ENCODE measurements at regions not wholly inside any gene's neighbourhood (a gene's known extent, or its start where the extent isn't known, plus 50 kb on each side); places are given as distances from the start of the nearest gene placed in this dataset.

- no peak overlapping the region for H2BK120ac ChIP-seq (ENCODE audit: low read depth, low read length)
- no peak overlapping the region for H3K56ac ChIP-seq (ENCODE audit: low read length)
- H4K5ac ChIP-seq (ENCODE audit: low read length): no peak overlapping the region
- WGBS (ENCODE audit: extremely low coverage, insufficient coverage, low lambda C conversion rate): no CpG with 5 or more reads among the region's 4 CpGs
- no peaks in the 10 kb centered on the region for H3K27me3 ChIP-seq (ENCODE audit: insufficient read depth, low read length, poor library complexity)
- H3K36me3 ChIP-seq (ENCODE audit: control insufficient read depth, insufficient read depth, low read length): no peaks in the 10 kb centered on the region
- DNase-seq: no peak
- H2BK5ac ChIP-seq (ENCODE audit: low read length): no peak overlapping the region
- no peak overlapping the region for H3K23ac ChIP-seq (ENCODE audit: low read length)
- no peak overlapping the region for H3K4me3 ChIP-seq (ENCODE audit: low read length)
- H3K4me1 ChIP-seq (ENCODE audit: control insufficient read depth, low read depth, low read length): no peaks in the 10 kb centered on the region
- H3K9ac ChIP-seq (ENCODE audit: low read length): no peak overlapping the region
- no peaks in the 10 kb centered on the region for H3K79me2 ChIP-seq (ENCODE audit: control insufficient read depth, insufficient read depth, low read length)
- no peaks in the 10 kb centered on the region for H3K79me1 ChIP-seq (ENCODE audit: low read length)
- H3K4ac ChIP-seq (ENCODE audit: low read depth, low read length): no peak overlapping the region
- no peak overlapping the region for H3K4me2 ChIP-seq (ENCODE audit: low read length)
- H3K27ac ChIP-seq (ENCODE audit: low read depth, low read length): no peak overlapping the region
- H3K18ac ChIP-seq (ENCODE audit: low read length): no peak overlapping the region
- H4K8ac ChIP-seq (ENCODE audit: low read depth, low read length): no peak overlapping the region
- H2AK5ac ChIP-seq (ENCODE audit: low read length): no peak overlapping the region
- no peak overlapping the region for H2BK15ac ChIP-seq (replicated peaks; ENCODE audit: low read depth)
Observed at GRCh38 chr13:37390735-37391134, 207.8 kb downstream of the POSTN start.

- H3K79me2 ChIP-seq (ENCODE audit: control insufficient read depth, insufficient read depth, low read length): no peaks in the 10 kb centered on the region
- no peaks in the 10 kb centered on the region for H3K36me3 ChIP-seq (ENCODE audit: control insufficient read depth, insufficient read depth, low read length)
- H4K5ac ChIP-seq (ENCODE audit: low read length): no peak overlapping the region
- H3K79me1 ChIP-seq (ENCODE audit: low read length): no peaks in the 10 kb centered on the region
- no peak overlapping the region for H3K4me3 ChIP-seq (ENCODE audit: low read length)
- WGBS (ENCODE audit: extremely low coverage, insufficient coverage, low lambda C conversion rate): no CpG with 5 or more reads among the region's 2 CpGs
- H3K56ac ChIP-seq (ENCODE audit: low read length): peak overlapping the region; percentile 63
- no peaks in the 10 kb centered on the region for H3K4me1 ChIP-seq (ENCODE audit: control insufficient read depth, low read depth, low read length)
- H3K27me3 ChIP-seq (ENCODE audit: insufficient read depth, low read length, poor library complexity): no peaks in the 10 kb centered on the region
- H3K4ac ChIP-seq (ENCODE audit: low read depth, low read length): peak overlapping the region; percentile 76
- no peak overlapping the region for H4K8ac ChIP-seq (ENCODE audit: low read depth, low read length)
- H3K9ac ChIP-seq (ENCODE audit: low read length): no peak overlapping the region
- H2BK15ac ChIP-seq (replicated peaks; ENCODE audit: low read depth): no peak overlapping the region
- no peak overlapping the region for H3K27ac ChIP-seq (ENCODE audit: low read depth, low read length)
- DNase-seq: no peak
- no peak overlapping the region for H2BK120ac ChIP-seq (ENCODE audit: low read depth, low read length)
- H2AK5ac ChIP-seq (ENCODE audit: low read length): no peak overlapping the region
- peak overlapping the region; percentile 30 for H2BK5ac ChIP-seq (ENCODE audit: low read length)
- no peak overlapping the region for H3K4me2 ChIP-seq (ENCODE audit: low read length)
- no peak overlapping the region for H3K18ac ChIP-seq (ENCODE audit: low read length)
- no peak overlapping the region for H3K23ac ChIP-seq (ENCODE audit: low read length)
Observed at GRCh38 chr13:37385956-37386670, 212.5 kb downstream of the POSTN start.

GRCh38 chr13:37385248-37385647 lies 213.3 kb downstream of the POSTN start:
- H3K4me3 ChIP-seq (ENCODE audit: low read length): no peak overlapping the region
- no CpG with 5 or more reads among the region's 4 CpGs for WGBS (ENCODE audit: extremely low coverage, insufficient coverage, low lambda C conversion rate)

GRCh38 chr13:37383856-37384370 lies 214.7 kb downstream of the POSTN start:
- Histone ChIP-seq H2BK15ac (replicated peaks; ENCODE audit: low read depth) (no peak overlapping the region), H3K23ac (ENCODE audit: low read length) (no peak overlapping the region), H2BK5ac (ENCODE audit: low read length) (no peak overlapping the region), H3K27ac (ENCODE audit: low read depth, low read length) (no peak overlapping the region), H3K27me3 (ENCODE audit: insufficient read depth, low read length, poor library complexity) (no peaks in the 10 kb centered on the region), H3K4ac (ENCODE audit: low read depth, low read length) (no peak overlapping the region), H3K79me2 (ENCODE audit: control insufficient read depth, insufficient read depth, low read length) (no peaks in the 10 kb centered on the region), H4K8ac (ENCODE audit: low read depth, low read length) (no peak overlapping the region), H4K5ac (ENCODE audit: low read length) (no peak overlapping the region), H3K9ac (ENCODE audit: low read length) (no peak overlapping the region), H3K36me3 (ENCODE audit: control insufficient read depth, insufficient read depth, low read length) (no peaks in the 10 kb centered on the region), H2BK120ac (ENCODE audit: low read depth, low read length) (no peak overlapping the region), H2AK5ac (ENCODE audit: low read length) (no peak overlapping the region), H3K4me3 (ENCODE audit: low read length) (no peak overlapping the region), H3K79me1 (ENCODE audit: low read length) (no peaks in the 10 kb centered on the region), H3K4me1 (ENCODE audit: control insufficient read depth, low read depth, low read length) (no peaks in the 10 kb centered on the region), H3K56ac (ENCODE audit: low read length) (no peak overlapping the region), H3K18ac (ENCODE audit: low read length) (no peak overlapping the region), H3K4me2 (ENCODE audit: low read length) (no peak overlapping the region)
- DNase-seq: no peak
- WGBS (ENCODE audit: extremely low coverage, insufficient coverage, low lambda C conversion rate): no CpG with 5 or more reads among the region's 2 CpGs

More at GRCh38 chr13:37385248-37385647, 213.3 kb downstream of the POSTN start:
- H3K4ac ChIP-seq (ENCODE audit: low read depth, low read length): peak overlapping the region; percentile 16
- no peak overlapping the region for H4K5ac ChIP-seq (ENCODE audit: low read length)
- no peaks in the 10 kb centered on the region for H3K79me1 ChIP-seq (ENCODE audit: low read length)
- no peak overlapping the region for H2BK120ac ChIP-seq (ENCODE audit: low read depth, low read length)
- H3K27me3 ChIP-seq (ENCODE audit: insufficient read depth, low read length, poor library complexity): no peaks in the 10 kb centered on the region
- no peak overlapping the region for H2AK5ac ChIP-seq (ENCODE audit: low read length)
- no peak overlapping the region for H3K23ac ChIP-seq (ENCODE audit: low read length)
- peak overlapping the region; percentile 62 for H3K56ac ChIP-seq (ENCODE audit: low read length)
- H4K8ac ChIP-seq (ENCODE audit: low read depth, low read length): no peak overlapping the region
- no peak overlapping the region for H3K9ac ChIP-seq (ENCODE audit: low read length)
- H2BK15ac ChIP-seq (replicated peaks; ENCODE audit: low read depth): no peak overlapping the region
- H3K27ac ChIP-seq (ENCODE audit: low read depth, low read length): no peak overlapping the region
- no peaks in the 10 kb centered on the region for H3K36me3 ChIP-seq (ENCODE audit: control insufficient read depth, insufficient read depth, low read length)
- no peak overlapping the region for H3K4me2 ChIP-seq (ENCODE audit: low read length)
- no peaks in the 10 kb centered on the region for H3K4me1 ChIP-seq (ENCODE audit: control insufficient read depth, low read depth, low read length)
- no peak overlapping the region for H3K18ac ChIP-seq (ENCODE audit: low read length)
- H2BK5ac ChIP-seq (ENCODE audit: low read length): peak overlapping the region; percentile 74
- peak; percentile 91 for DNase-seq
- H3K79me2 ChIP-seq (ENCODE audit: control insufficient read depth, insufficient read depth, low read length): no peaks in the 10 kb centered on the region

GRCh38 chr13:37383046-37383445 lies 215.5 kb downstream of the POSTN start:
- Histone ChIP-seq H4K5ac (ENCODE audit: low read length) (no peak overlapping the region), H3K9ac (ENCODE audit: low read length) (no peak overlapping the region), H3K56ac (ENCODE audit: low read length) (no peak overlapping the region), H3K27me3 (ENCODE audit: insufficient read depth, low read length, poor library complexity) (no peaks in the 10 kb centered on the region), H3K4me2 (ENCODE audit: low read length) (no peak overlapping the region), H3K36me3 (ENCODE audit: control insufficient read depth, insufficient read depth, low read length) (no peaks in the 10 kb centered on the region), H2BK5ac (ENCODE audit: low read length) (no peak overlapping the region), H4K8ac (ENCODE audit: low read depth, low read length) (no peak overlapping the region), H3K23ac (ENCODE audit: low read length) (no peak overlapping the region), H3K79me2 (ENCODE audit: control insufficient read depth, insufficient read depth, low read length) (no peaks in the 10 kb centered on the region), H2BK15ac (replicated peaks; ENCODE audit: low read depth) (no peak overlapping the region), H2AK5ac (ENCODE audit: low read length) (no peak overlapping the region), H3K4me1 (ENCODE audit: control insufficient read depth, low read depth, low read length) (no peaks in the 10 kb centered on the region), H2BK120ac (ENCODE audit: low read depth, low read length) (no peak overlapping the region), H3K4me3 (ENCODE audit: low read length) (no peak overlapping the region), H3K79me1 (ENCODE audit: low read length) (no peaks in the 10 kb centered on the region), H3K27ac (ENCODE audit: low read depth, low read length) (no peak overlapping the region), H3K4ac (ENCODE audit: low read depth, low read length) (no peak overlapping the region), H3K18ac (ENCODE audit: low read length) (no peak overlapping the region)
- no peak for DNase-seq
- WGBS (ENCODE audit: extremely low coverage, insufficient coverage, low lambda C conversion rate): no CpG with 5 or more reads among the region's 2 CpGs

- H3K9ac ChIP-seq (ENCODE audit: low read length): no peak overlapping the region
- H3K4ac ChIP-seq (ENCODE audit: low read depth, low read length): no peak overlapping the region
- no peak overlapping the region for H2AK5ac ChIP-seq (ENCODE audit: low read length)
- no peak overlapping the region for H2BK15ac ChIP-seq (replicated peaks; ENCODE audit: low read depth)
- H2BK5ac ChIP-seq (ENCODE audit: low read length): no peak overlapping the region
- H3K27ac ChIP-seq (ENCODE audit: low read depth, low read length): no peak overlapping the region
- no peak overlapping the region for H4K8ac ChIP-seq (ENCODE audit: low read depth, low read length)
- no peaks in the 10 kb centered on the region for H3K79me1 ChIP-seq (ENCODE audit: low read length)
- H3K4me1 ChIP-seq (ENCODE audit: control insufficient read depth, low read depth, low read length): no peaks in the 10 kb centered on the region
- H3K27me3 ChIP-seq (ENCODE audit: insufficient read depth, low read length, poor library complexity): no peaks in the 10 kb centered on the region
- H3K4me2 ChIP-seq (ENCODE audit: low read length): no peak overlapping the region
- H3K23ac ChIP-seq (ENCODE audit: low read length): no peak overlapping the region
- H2BK120ac ChIP-seq (ENCODE audit: low read depth, low read length): no peak overlapping the region
- no peaks in the 10 kb centered on the region for H3K79me2 ChIP-seq (ENCODE audit: control insufficient read depth, insufficient read depth, low read length)
- H3K18ac ChIP-seq (ENCODE audit: low read length): no peak overlapping the region
- no CpG with 5 or more reads among the region's 2 CpGs for WGBS (ENCODE audit: extremely low coverage, insufficient coverage, low lambda C conversion rate)
- H3K36me3 ChIP-seq (ENCODE audit: control insufficient read depth, insufficient read depth, low read length): no peaks in the 10 kb centered on the region
- H3K4me3 ChIP-seq (ENCODE audit: low read length): no peak overlapping the region
- no peak overlapping the region for H4K5ac ChIP-seq (ENCODE audit: low read length)
- DNase-seq: no peak
- H3K56ac ChIP-seq (ENCODE audit: low read length): no peak overlapping the region
Observed at GRCh38 chr13:37382146-37382545, 216.4 kb downstream of the POSTN start.

All from mesendoderm (in vitro differentiated cells).